SK-N-SH (cell line): ENCODE measurements at regions not wholly inside any gene's neighbourhood (a gene's known extent, or its start where the extent isn't known, plus 50 kb on each side); places are given as distances from the start of the nearest gene placed in this dataset.

ENCODE experiments used
- MXI1 ChIP-seq: IDR thresholded peaks from 2 replicates; pipeline ENCODE4 v1.6.1; 2012; ENCODE audit warnings: mild to moderate bottlenecking, low read depth, low read length, improper control_type of control experiment
- POLR2AphosphoS5 ChIP-seq: IDR thresholded peaks from 2 replicates; pipeline ENCODE4 v1.6.1; 2012; ENCODE audit warnings: low read depth, low read length
- TF ChIP-seq, protein P1 (sequence below): fragments of 200-600 bp; sonication (generic); IDR thresholded peaks from 2 replicates; pipeline ENCODE4 v1.6.1; 2017; ENCODE audit warnings: antibody characterized with exemption, mild to moderate bottlenecking, moderate library complexity
- TF ChIP-seq, protein P2 (sequence below): fragments of 150-350 bp; IDR thresholded peaks from 2 replicates; pipeline ENCODE4 v1.6.1; 2017; ENCODE audit warnings: antibody characterized with exemption, low read length, low read depth, borderline replicate concordance

- TF ChIP-seq, protein P1, sequence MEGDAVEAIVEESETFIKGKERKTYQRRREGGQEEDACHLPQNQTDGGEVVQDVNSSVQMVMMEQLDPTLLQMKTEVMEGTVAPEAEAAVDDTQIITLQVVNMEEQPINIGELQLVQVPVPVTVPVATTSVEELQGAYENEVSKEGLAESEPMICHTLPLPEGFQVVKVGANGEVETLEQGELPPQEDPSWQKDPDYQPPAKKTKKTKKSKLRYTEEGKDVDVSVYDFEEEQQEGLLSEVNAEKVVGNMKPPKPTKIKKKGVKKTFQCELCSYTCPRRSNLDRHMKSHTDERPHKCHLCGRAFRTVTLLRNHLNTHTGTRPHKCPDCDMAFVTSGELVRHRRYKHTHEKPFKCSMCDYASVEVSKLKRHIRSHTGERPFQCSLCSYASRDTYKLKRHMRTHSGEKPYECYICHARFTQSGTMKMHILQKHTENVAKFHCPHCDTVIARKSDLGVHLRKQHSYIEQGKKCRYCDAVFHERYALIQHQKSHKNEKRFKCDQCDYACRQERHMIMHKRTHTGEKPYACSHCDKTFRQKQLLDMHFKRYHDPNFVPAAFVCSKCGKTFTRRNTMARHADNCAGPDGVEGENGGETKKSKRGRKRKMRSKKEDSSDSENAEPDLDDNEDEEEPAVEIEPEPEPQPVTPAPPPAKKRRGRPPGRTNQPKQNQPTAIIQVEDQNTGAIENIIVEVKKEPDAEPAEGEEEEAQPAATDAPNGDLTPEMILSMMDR = no peak
- TF ChIP-seq MXI1 (no peak), POLR2AphosphoS5 (no peak)
- TF ChIP-seq, protein P2, sequence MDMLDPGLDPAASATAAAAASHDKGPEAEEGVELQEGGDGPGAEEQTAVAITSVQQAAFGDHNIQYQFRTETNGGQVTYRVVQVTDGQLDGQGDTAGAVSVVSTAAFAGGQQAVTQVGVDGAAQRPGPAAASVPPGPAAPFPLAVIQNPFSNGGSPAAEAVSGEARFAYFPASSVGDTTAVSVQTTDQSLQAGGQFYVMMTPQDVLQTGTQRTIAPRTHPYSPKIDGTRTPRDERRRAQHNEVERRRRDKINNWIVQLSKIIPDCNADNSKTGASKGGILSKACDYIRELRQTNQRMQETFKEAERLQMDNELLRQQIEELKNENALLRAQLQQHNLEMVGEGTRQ = no peak
These were observed 250.3 kb upstream of the KLHL29 start for GRCh38 chr2:23134726-23135125.
